OCI-LY1 (cell line): ENCODE measurements at regions not wholly inside any gene's neighbourhood (a gene's known extent, or its start where the extent isn't known, plus 50 kb on each side); places are given as distances from the start of the nearest gene placed in this dataset.

Experiments
- H2AFZ ChIP-seq: fragments of 200-600 bp; sonication (generic), shearing (Covaris generic); 2 replicates; pipeline ENCODE4 v1.6.0; 2014; ENCODE audit warnings: antibody characterized with exemption, mild to moderate bottlenecking, low read length
- H3F3A ChIP-seq: fragments of 200-600 bp; sonication (generic), shearing (Covaris generic); 2 replicates; pipeline ENCODE4 v1.6.0; 2014; ENCODE audit warnings: mild to moderate bottlenecking, antibody characterized with exemption, low read length, moderate library complexity; ENCODE audit not compliant: insufficient read depth
- H3K27ac ChIP-seq: fragments of 200-600 bp; sonication (generic); 2 replicates; pipeline ENCODE4 v1.5.1; 2014; ENCODE audit warnings: low read length, mixed run types, mild to moderate bottlenecking, low read depth; ENCODE audit not compliant: poor library complexity, severe bottlenecking
- H3K27me3 ChIP-seq: fragments of 200-600 bp; sonication (generic); 2 replicates; pipeline ENCODE4 v1.6.0; 2014; ENCODE audit warnings: antibody characterized with exemption, mild to moderate bottlenecking, low read length, moderate library complexity; ENCODE audit not compliant: insufficient read depth
- H3K36me3 ChIP-seq: fragments of 200-600 bp; sonication (generic); 2 replicates; pipeline ENCODE4 v1.6.1; 2014; ENCODE audit warnings: mild to moderate bottlenecking, antibody characterized with exemption, low read length, moderate library complexity, mixed read lengths; ENCODE audit not compliant: insufficient read depth
- H3K4me1 ChIP-seq: fragments of 200-600 bp; sonication (generic); 2 replicates; pipeline ENCODE4 v1.5.1; 2014; ENCODE audit warnings: mild to moderate bottlenecking, low read length, moderate library complexity; ENCODE audit not compliant: insufficient read depth, severe bottlenecking
- H3K4me2 ChIP-seq: fragments of 200-600 bp; sonication (generic), shearing (Covaris generic); 2 replicates; pipeline ENCODE4 v1.6.1; 2014; ENCODE audit warnings: low read length
- H3K4me3 ChIP-seq: fragments of 200-600 bp; sonication (generic); 2 replicates; pipeline ENCODE4 v1.5.1; 2014; ENCODE audit warnings: low read length, low read depth, mild to moderate bottlenecking, mixed read lengths; ENCODE audit not compliant: poor library complexity, severe bottlenecking
- H3K79me2 ChIP-seq: fragments of 200-600 bp; shearing (Covaris generic); 2 replicates; pipeline ENCODE4 v1.6.1; 2016; ENCODE audit warnings: mixed run types, low read length, mixed read lengths; ENCODE audit not compliant: insufficient read depth
- H3K9ac ChIP-seq: fragments of 200-600 bp; sonication (generic), shearing (Covaris generic); 2 replicates; pipeline ENCODE4 v1.6.1; 2014; ENCODE audit warnings: mild to moderate bottlenecking, low read length, mixed read lengths
- H3K9me2 ChIP-seq: fragments of 200-600 bp; sonication (generic), shearing (Covaris generic); 2 replicates; pipeline ENCODE4 v1.6.1; 2014; ENCODE audit warnings: low read depth, mild to moderate bottlenecking, low read length, mixed read lengths
- H3K9me3 ChIP-seq: fragments of 200-600 bp; shearing (Covaris generic); 2 replicates; pipeline ENCODE4 v1.6.1; 2014; ENCODE audit warnings: low read length, mixed read lengths
- H4K20me1 ChIP-seq: fragments of 200-600 bp; sonication (generic), shearing (Covaris generic); 2 replicates; pipeline ENCODE4 v1.6.0; 2016; ENCODE audit warnings: mild to moderate bottlenecking, low read length; ENCODE audit not compliant: insufficient read depth
- EZH2 ChIP-seq: fragments of 200-600 bp; sonication (generic), shearing (Covaris generic); IDR thresholded peaks from 2 replicates; pipeline ENCODE4 v1.8.0; 2017; ENCODE audit warnings: borderline replicate concordance, mixed run types, mild to moderate bottlenecking, antibody characterized with exemption, low read length, moderate library complexity, mixed read lengths
- TF ChIP-seq, protein P1 (sequence below): fragments of 200-600 bp; sonication (generic), shearing (Covaris generic); IDR thresholded peaks from 2 replicates; pipeline ENCODE4 v1.5.1; 2017; ENCODE audit warnings: mild to moderate bottlenecking, antibody characterized with exemption, low read length, moderate library complexity, mixed read lengths

DNA sequence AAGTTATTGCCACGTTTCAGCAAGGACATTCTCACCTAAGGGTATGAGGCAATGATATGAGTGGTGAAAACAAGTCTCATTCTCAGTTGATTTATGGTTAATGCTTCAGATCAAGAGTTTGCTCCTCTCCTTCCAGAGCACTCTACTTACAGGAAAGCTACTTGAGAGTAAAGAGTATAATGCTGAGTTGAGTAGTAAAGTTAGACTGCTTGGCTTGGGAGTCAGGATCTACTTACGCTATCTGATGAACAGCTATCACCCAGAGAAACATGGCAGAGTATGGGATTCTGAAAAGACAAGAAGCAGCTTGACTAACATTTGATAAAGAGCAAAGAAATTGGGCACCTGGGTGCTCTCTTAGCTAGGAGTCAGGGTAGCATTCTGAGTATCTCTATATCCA, 211.8 kb downstream of the GLUD2 start:
- Histone ChIP-seq H3K79me2 (no peaks in the 10 kb centered on the region), H3K4me3 (no peak overlapping the region), H3K27ac (no peak overlapping the region), H3K9me2 (no peaks in the 10 kb centered on the region), H3F3A (no peaks in the 10 kb centered on the region), H3K9me3 (no peaks in the 10 kb centered on the region), H4K20me1 (no peaks in the 10 kb centered on the region), H3K9ac (no peak overlapping the region), H3K27me3 (no peaks in the 10 kb centered on the region), H2AFZ (no peak overlapping the region), H3K36me3 (no peaks in the 10 kb centered on the region), H3K4me2 (no peak overlapping the region), H3K4me1 (no peaks in the 10 kb centered on the region)
- TF ChIP-seq EZH2 = no peak

DNA sequence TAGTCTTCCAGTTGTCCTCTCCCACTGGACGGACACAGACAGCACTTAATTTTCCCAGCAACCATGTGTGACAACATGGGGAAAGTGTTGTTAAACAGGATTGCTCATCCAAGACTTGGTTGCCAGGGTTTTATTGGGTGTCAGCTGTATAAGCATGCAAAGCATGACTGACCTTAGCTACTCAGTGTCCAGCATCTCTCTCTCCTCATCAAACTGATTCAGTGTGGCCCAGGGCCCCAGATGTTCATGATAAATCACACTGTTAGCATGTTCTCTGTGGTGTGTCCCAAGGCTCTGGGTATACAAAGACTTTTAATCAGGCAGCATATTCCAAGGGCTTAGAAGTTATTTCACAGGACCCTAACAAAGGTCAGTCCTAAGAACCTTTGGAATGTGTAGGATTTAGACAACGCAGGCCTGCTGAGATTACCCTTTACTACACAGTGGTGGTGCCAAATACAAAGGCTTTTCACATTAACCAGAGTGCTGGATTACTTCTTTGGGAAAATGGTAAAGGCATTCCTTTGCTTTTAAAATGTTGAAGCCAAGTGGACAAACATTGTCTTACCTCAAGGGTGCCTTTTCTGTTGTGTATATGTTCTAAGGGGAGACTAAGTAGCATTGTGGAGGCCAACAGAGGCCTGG, 213.3 kb downstream of the GLUD2 start:
- Histone ChIP-seq H3K4me2 (no peak overlapping the region), H3K27ac (no peak overlapping the region), H3K79me2 (no peaks in the 10 kb centered on the region)

DNA sequence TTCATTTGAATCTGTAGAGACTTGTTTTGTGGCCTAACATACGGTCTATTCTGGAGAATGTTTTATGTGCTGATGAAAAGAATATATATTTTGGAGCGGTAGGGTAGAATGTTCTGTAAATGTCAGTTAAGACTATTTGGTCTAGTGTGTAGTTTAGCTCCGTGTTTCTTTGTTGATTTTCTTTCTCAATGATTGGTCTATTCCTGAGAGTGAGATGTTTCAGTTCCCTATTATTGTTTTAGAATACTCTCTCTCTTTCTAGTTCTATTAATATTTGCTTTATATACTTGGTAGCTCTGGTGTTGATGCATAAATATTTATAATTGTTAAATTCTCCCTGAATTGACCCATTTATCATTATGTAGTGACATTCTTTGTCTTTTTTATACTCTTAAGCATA, 236.5 kb downstream of the GLUD2 start:
- Histone ChIP-seq H3K4me2 (no peak overlapping the region), H2AFZ (no peak overlapping the region)
- TF ChIP-seq EZH2 = no peak
- TF ChIP-seq, protein P1, sequence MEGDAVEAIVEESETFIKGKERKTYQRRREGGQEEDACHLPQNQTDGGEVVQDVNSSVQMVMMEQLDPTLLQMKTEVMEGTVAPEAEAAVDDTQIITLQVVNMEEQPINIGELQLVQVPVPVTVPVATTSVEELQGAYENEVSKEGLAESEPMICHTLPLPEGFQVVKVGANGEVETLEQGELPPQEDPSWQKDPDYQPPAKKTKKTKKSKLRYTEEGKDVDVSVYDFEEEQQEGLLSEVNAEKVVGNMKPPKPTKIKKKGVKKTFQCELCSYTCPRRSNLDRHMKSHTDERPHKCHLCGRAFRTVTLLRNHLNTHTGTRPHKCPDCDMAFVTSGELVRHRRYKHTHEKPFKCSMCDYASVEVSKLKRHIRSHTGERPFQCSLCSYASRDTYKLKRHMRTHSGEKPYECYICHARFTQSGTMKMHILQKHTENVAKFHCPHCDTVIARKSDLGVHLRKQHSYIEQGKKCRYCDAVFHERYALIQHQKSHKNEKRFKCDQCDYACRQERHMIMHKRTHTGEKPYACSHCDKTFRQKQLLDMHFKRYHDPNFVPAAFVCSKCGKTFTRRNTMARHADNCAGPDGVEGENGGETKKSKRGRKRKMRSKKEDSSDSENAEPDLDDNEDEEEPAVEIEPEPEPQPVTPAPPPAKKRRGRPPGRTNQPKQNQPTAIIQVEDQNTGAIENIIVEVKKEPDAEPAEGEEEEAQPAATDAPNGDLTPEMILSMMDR = no peak

More for the DNA sequence above, 213.3 kb downstream of the GLUD2 start:
- Histone ChIP-seq H3K4me1 (no peaks in the 10 kb centered on the region), H4K20me1 (no peaks in the 10 kb centered on the region), H3K4me3 (no peak overlapping the region), H3K27me3 (no peaks in the 10 kb centered on the region), H3K36me3 (no peaks in the 10 kb centered on the region), H3K9ac (no peak overlapping the region), H2AFZ (no peak overlapping the region), H3K9me3 (no peaks in the 10 kb centered on the region), H3F3A (no peaks in the 10 kb centered on the region), H3K9me2 (no peaks in the 10 kb centered on the region)
- TF ChIP-seq, protein P1 = no peak
- no peak for TF ChIP-seq EZH2

DNA sequence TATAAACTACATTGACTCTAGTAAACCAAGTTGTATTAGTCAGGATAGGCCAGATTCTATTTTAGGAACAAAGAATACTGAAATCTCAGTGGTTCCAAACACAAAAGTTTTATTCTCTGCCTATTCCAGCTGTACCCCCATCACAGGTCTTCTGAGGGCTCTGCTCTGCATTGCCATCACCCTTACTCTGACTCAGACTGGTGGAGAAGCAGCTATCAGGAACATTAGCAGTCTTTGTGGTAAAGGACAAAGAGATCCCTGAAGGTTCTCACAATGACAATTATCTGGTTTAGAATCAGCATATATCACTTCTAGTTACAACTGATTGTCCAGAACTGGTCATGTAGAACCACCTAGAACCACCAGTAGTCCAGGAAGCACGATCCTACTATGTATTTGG, 251.1 kb downstream of the GLUD2 start:
- TF ChIP-seq, protein P1 = no peak
- TF ChIP-seq EZH2 = no peak
- H3K27me3 ChIP-seq = no peaks in the 10 kb centered on the region
- no peak overlapping the region for H3K4me2 ChIP-seq
- H3K9ac ChIP-seq = no peak overlapping the region
- H3K4me1 ChIP-seq = no peaks in the 10 kb centered on the region
- H3K9me2 ChIP-seq = no peaks in the 10 kb centered on the region
- no peak overlapping the region for H3K27ac ChIP-seq
- no peaks in the 10 kb centered on the region for H3K36me3 ChIP-seq
- no peak overlapping the region for H2AFZ ChIP-seq
- no peak overlapping the region for H3K4me3 ChIP-seq
- H3K9me3 ChIP-seq = no peaks in the 10 kb centered on the region
- no peaks in the 10 kb centered on the region for H4K20me1 ChIP-seq
- no peaks in the 10 kb centered on the region for H3K79me2 ChIP-seq
- H3F3A ChIP-seq = no peaks in the 10 kb centered on the region

More for the DNA sequence above, 236.5 kb downstream of the GLUD2 start:
- Histone ChIP-seq H3K4me1 (no peaks in the 10 kb centered on the region), H3K4me3 (no peak overlapping the region), H3K79me2 (no peaks in the 10 kb centered on the region), H3K9me2 (no peaks in the 10 kb centered on the region), H3K9ac (no peak overlapping the region), H4K20me1 (no peaks in the 10 kb centered on the region), H3K27ac (no peak overlapping the region), H3K9me3 (no peaks in the 10 kb centered on the region), H3K36me3 (no peaks in the 10 kb centered on the region), H3F3A (no peaks in the 10 kb centered on the region), H3K27me3 (no peaks in the 10 kb centered on the region)
